ENCODE measurements at regions not wholly inside any gene's neighbourhood (a gene's known extent, or its start where the extent isn't known, plus 50 kb on each side); places are given as distances from the start of the nearest gene placed in this dataset.
A peak's percentile ranks its signal among the peaks of the same experiment; 100 is the strongest.

DNA sequence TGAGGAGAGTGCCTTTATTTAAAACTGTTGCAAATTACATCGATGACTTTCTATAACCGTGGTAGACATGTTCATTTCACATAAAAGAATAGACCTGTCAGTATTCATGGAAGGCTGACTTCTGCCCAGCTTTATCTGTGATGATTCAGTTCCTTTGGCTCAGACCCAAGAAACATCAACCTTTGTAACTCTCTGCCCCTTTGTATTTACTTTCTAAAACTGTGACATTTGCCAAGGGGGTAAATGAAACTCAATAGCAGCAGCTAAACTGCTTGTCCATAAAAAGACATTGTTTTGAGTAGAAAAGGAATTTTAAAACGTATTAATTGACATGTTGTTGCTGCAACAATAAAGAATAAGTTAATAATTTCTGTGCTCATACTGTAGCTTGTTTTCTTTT lies 137.8 kb upstream of the ANKH start:
- Histone ChIP-seq H3K36me3 (ENCODE audit: control insufficient read depth, insufficient read depth, low read length) (no peaks in the 10 kb centered on the region), H3K14ac (replicated peaks; ENCODE audit: low read depth, low read length) (no peak overlapping the region), H3K27me3 (ENCODE audit: control insufficient read depth, insufficient read depth, low read length) (peaks cover 2% of the 10 kb centered on the region; the same call in 1 of the 2 replicates), H2BK120ac (ENCODE audit: low read depth, low read length) (peak overlapping the region; percentile 56), H4K8ac (ENCODE audit: low read depth in 2 of 2, low read length in 2 of 2) (no peak overlapping the region; a peak in 2 of 4 replicates), H3K9me1 (ENCODE audit: insufficient read depth, low read length) (no peaks in the 10 kb centered on the region; the same call in 1 of the 2 replicates), H3K4me3 (ENCODE audit: insufficient read depth, low read depth, low read length) (no peak overlapping the region), H3K9ac (ENCODE audit: low read depth, low read length) (no peak overlapping the region), H2BK5ac (ENCODE audit: low read depth, low read length, poor library complexity, severe bottlenecking) (peak overlapping the region; percentile 86), H3K9me3 (ENCODE audit: control insufficient read depth, insufficient read depth, low read length) (no peaks in the 10 kb centered on the region), H2BK15ac (ENCODE audit: low read depth, low read length) (no peak overlapping the region), H2AK5ac (ENCODE audit: low read depth, low read length) (no peak overlapping the region), H2AK9ac (replicated peaks; ENCODE audit: low read depth, low read length, poor library complexity) (no peak overlapping the region), H2AFZ (replicated peaks; ENCODE audit: low read length, poor library complexity) (no peak overlapping the region), H3K23ac (ENCODE audit: low read depth, low read length) (no peak overlapping the region), H3K4me2 (ENCODE audit: low read depth, low read length) (peak overlapping the region; percentile 2; the same call in 1 of the 2 replicates), H3K79me1 (ENCODE audit: low read depth in 1 of 2, low read length in 2 of 2) (no peaks in the 10 kb centered on the region), H2BK20ac (ENCODE audit: low read depth, low read length) (peak overlapping the region; percentile 6; the same call in 1 of the 2 replicates), H3K27ac (ENCODE audit: insufficient read depth, low read length) (no peak overlapping the region; the same call in 1 of the 2 replicates), H3K18ac (ENCODE audit: low read depth, low read length) (no peak overlapping the region; the same call in 1 of the 2 replicates), H4K91ac (ENCODE audit: insufficient read depth, low read depth, low read length) (no peak overlapping the region), H4K5ac (ENCODE audit: low read depth, low read length) (no peak overlapping the region), H3K4ac (ENCODE audit: low read depth, low read length) (no peak overlapping the region), H3K4me1 (ENCODE audit: control insufficient read depth, insufficient read depth, low read length) (peaks cover 11% of the 10 kb centered on the region), H3K56ac (ENCODE audit: extremely low read depth, insufficient read depth, low read length) (no peak overlapping the region), H4K20me1 (ENCODE audit: insufficient read depth, low read length) (no peaks in the 10 kb centered on the region)
- BruUV-seq (replicated peaks) = no TSS peak
- no peak for TF ChIP-seq BHLHE40 (IDR thresholded peaks at IDR 0.05; ENCODE audit: low read depth, low read length)
- TF ChIP-seq RFX5 (IDR thresholded peaks at IDR 0.05; ENCODE audit: low read depth, low read length) = no peak
- TF ChIP-seq SMC3 (IDR thresholded peaks at IDR 0.05; ENCODE audit: low read depth, low read length) = no peak
- TF ChIP-seq CEBPB (IDR thresholded peaks at IDR 0.05; ENCODE audit: low read depth, low read length) = no peak
- TF ChIP-seq MAFK (IDR thresholded peaks at IDR 0.05; ENCODE audit: low read depth, low read length) = no peak
- TF ChIP-seq, protein P1, sequence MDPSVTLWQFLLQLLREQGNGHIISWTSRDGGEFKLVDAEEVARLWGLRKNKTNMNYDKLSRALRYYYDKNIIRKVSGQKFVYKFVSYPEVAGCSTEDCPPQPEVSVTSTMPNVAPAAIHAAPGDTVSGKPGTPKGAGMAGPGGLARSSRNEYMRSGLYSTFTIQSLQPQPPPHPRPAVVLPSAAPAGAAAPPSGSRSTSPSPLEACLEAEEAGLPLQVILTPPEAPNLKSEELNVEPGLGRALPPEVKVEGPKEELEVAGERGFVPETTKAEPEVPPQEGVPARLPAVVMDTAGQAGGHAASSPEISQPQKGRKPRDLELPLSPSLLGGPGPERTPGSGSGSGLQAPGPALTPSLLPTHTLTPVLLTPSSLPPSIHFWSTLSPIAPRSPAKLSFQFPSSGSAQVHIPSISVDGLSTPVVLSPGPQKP (IDR thresholded peaks at IDR 0.05; ENCODE audit: borderline replicate concordance, low read depth, low read length) = no peak
- no peak for TF ChIP-seq RAD21 (IDR thresholded peaks at IDR 0.05; ENCODE audit: low read length)
- no peak for TF ChIP-seq MAZ (IDR thresholded peaks at IDR 0.05; ENCODE audit: borderline replicate concordance, low read depth, low read length)
- TF ChIP-seq, protein P2, sequence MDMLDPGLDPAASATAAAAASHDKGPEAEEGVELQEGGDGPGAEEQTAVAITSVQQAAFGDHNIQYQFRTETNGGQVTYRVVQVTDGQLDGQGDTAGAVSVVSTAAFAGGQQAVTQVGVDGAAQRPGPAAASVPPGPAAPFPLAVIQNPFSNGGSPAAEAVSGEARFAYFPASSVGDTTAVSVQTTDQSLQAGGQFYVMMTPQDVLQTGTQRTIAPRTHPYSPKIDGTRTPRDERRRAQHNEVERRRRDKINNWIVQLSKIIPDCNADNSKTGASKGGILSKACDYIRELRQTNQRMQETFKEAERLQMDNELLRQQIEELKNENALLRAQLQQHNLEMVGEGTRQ (IDR thresholded peaks at IDR 0.05; ENCODE audit: low read depth, low read length) = no peak
- TF ChIP-seq NFE2L2 (IDR thresholded peaks at IDR 0.05; ENCODE audit: low read depth, low read length) = no peak
- TF ChIP-seq, protein P3, sequence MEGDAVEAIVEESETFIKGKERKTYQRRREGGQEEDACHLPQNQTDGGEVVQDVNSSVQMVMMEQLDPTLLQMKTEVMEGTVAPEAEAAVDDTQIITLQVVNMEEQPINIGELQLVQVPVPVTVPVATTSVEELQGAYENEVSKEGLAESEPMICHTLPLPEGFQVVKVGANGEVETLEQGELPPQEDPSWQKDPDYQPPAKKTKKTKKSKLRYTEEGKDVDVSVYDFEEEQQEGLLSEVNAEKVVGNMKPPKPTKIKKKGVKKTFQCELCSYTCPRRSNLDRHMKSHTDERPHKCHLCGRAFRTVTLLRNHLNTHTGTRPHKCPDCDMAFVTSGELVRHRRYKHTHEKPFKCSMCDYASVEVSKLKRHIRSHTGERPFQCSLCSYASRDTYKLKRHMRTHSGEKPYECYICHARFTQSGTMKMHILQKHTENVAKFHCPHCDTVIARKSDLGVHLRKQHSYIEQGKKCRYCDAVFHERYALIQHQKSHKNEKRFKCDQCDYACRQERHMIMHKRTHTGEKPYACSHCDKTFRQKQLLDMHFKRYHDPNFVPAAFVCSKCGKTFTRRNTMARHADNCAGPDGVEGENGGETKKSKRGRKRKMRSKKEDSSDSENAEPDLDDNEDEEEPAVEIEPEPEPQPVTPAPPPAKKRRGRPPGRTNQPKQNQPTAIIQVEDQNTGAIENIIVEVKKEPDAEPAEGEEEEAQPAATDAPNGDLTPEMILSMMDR (conservative IDR thresholded peaks at IDR 0.05; ENCODE audit: low read depth, low read length) = no peak
- TF ChIP-seq CHD1 (IDR thresholded peaks at IDR 0.05; ENCODE audit: low read depth, low read length) = no peak
- no peak for TF ChIP-seq RCOR1 (IDR thresholded peaks at IDR 0.05; ENCODE audit: insufficient replicate concordance, low read length)
- TF ChIP-seq POLR2A (IDR thresholded peaks at IDR 0.05; ENCODE audit: low read depth, low read length) = no peak
- no peak for TF ChIP-seq MXI1 (IDR thresholded peaks at IDR 0.05; ENCODE audit: borderline replicate concordance, low read depth, low read length)
- no peak for TF ChIP-seq FOS (IDR thresholded peaks at IDR 0.05; ENCODE audit: low read depth, low read length)
- ChIA-PET POLR2A (ENCODE audit: unreplicated experiment) (no interaction called here), CTCF (interaction anchor here (0.7 to 2.5 kb wide), 5 partner anchors 244 to 422 kb away, joined by 3 to 14 read pairs (median 4); no protein-coding TSS in a partner anchor)
- in situ Hi-C loops (cut with MboI; ENCODE audit: low sequenced_read_pairs) (loop anchor here (10.0 to 25.0 kb wide), 2 partner anchors 135 to 597 kb away; partner anchors contain the start of gene ANKH), dilution Hi-C loops (cut with HindIII; ENCODE audit: low sequenced_read_pairs, unreplicated experiment) (no loop called here), intact Hi-C loops (cut with micrococcal nuclease) (loop anchor here (5.0 kb wide), 1 partner anchor 988 kb away; no protein-coding TSS in a partner anchor)
- ATAC-seq (ENCODE audit: low read depth) = peak; percentile 4; the same call in 1 of the 2 replicates
- DNase-seq = peak; percentile 69
- WGBS, 2 experiments (ENCODE audit: extremely low coverage in 2 of 2, insufficient read length in 1 of 2) = no CpG with 5 or more reads among the region's 3 CpGs

All from IMR-90 (cell line).